H1 (cell line): ENCODE measurements at regions not wholly inside any gene's neighbourhood (a gene's known extent, or its start where the extent isn't known, plus 50 kb on each side); places are given as distances from the start of the nearest gene placed in this dataset.
A peak's percentile ranks its signal among the peaks of the same experiment; 100 is the strongest.

Experiments used
- CTCF ChIA-PET: fragments of 300-600 bp; sonication (Branson Sonifier 250); formaldehyde crosslinking; loops from one replicate; lab custom pipeline; 2021; ENCODE audit not compliant: partially characterized antibody; lab: Charles Lee
- POLR2A ChIA-PET: fragments of 300-600 bp; sonication (Branson Sonifier 250); formaldehyde crosslinking; loops from one replicate; lab custom pipeline; 2021; ENCODE audit warnings: inconsistent platforms; ENCODE audit not compliant: partially characterized antibody; lab: Charles Lee
- DNase-seq, 2 experiments: peaks; one replicate each; pipeline versions ENCODE4 v3.0.0 to v3.0.0-alpha.2; 2010 to 2022; ENCODE audit warnings: low spot score in 2 of 2, low read depth in 1 of 2, mixed read lengths in 1 of 2
- FAIRE-seq: peaks from 2 replicates; lab custom pipeline; 2011; peaks lifted over from hg19 to GRCh38; lab: Jason Lieb, UNC
- H2AFZ ChIP-seq: 2 replicates; pipeline ENCODE4 v1.8.1; 2012; ENCODE audit warnings: low read length, inconsistent platforms
- H2AK5ac ChIP-seq: 2 replicates; pipeline ENCODE4 v1.6.1; 2013; ENCODE audit warnings: low read depth, low read length
- H2BK120ac ChIP-seq: replicated peaks from 2 replicates; pipeline ENCODE3; 2013; ENCODE audit warnings: low read depth, low read length, inconsistent platforms
- H2BK12ac ChIP-seq: 2 replicates; pipeline ENCODE4 v1.6.1; 2013; ENCODE audit warnings: low read depth, low read length
- H2BK15ac ChIP-seq: 2 replicates; pipeline ENCODE4 v1.6.1; 2013; ENCODE audit warnings: low read length
- H2BK20ac ChIP-seq: 2 replicates; pipeline ENCODE4 v1.6.1; 2013; ENCODE audit warnings: low read length
- H2BK5ac ChIP-seq: 2 replicates; pipeline ENCODE4 v1.6.1; 2013; ENCODE audit warnings: low read depth, low read length
- H3K14ac ChIP-seq: 2 replicates; pipeline ENCODE4 v1.6.1; 2013; ENCODE audit warnings: inconsistent platforms; ENCODE audit not compliant: insufficient read length
- H3K18ac ChIP-seq: 2 replicates; pipeline ENCODE4 v1.6.1; 2013; ENCODE audit warnings: low read length; ENCODE audit errors: extremely low read depth
- H3K23ac ChIP-seq: 2 replicates; pipeline ENCODE4 v1.6.1; 2013; ENCODE audit warnings: inconsistent platforms; ENCODE audit not compliant: insufficient read length
- H3K23me2 ChIP-seq: 2 replicates; pipeline ENCODE4 v1.6.1; 2013; ENCODE audit warnings: low read depth, low read length
- H3K27ac ChIP-seq: 2 replicates; pipeline ENCODE4 v1.6.1; 2011; ENCODE audit warnings: low read depth, low read length, inconsistent platforms
- H3K27me3 ChIP-seq, 4 experiments: replicated peaks in 1 of 4; 1 replicate in 1 of 4; 2 replicates in 3 of 4; pipeline versions ENCODE4 v1.6.1 to v1.8.1; 2011 to 2013; ENCODE audit warnings: low read length in 3 of 4, mild to moderate bottlenecking in 3 of 4, inconsistent platforms in 2 of 4, mixed read lengths in 2 of 4, moderate library complexity in 1 of 4; ENCODE audit not compliant: control insufficient read depth in 3 of 4, insufficient read depth in 3 of 4; ENCODE audit errors: extremely low read depth in 1 of 4
- H3K36me3 ChIP-seq, 4 experiments: 2 replicates each; pipeline versions ENCODE4 v1.6.1 to v1.8.1; 2011 to 2013; ENCODE audit warnings: mild to moderate bottlenecking in 4 of 4, low read length in 3 of 4, moderate library complexity in 2 of 4, control low read depth in 1 of 4, inconsistent platforms in 1 of 4; ENCODE audit not compliant: insufficient read depth in 4 of 4, control insufficient read depth in 2 of 4
- H3K4ac ChIP-seq: replicated peaks from 2 replicates; pipeline ENCODE3; 2013; ENCODE audit warnings: low read length, low read depth, mixed read lengths, inconsistent platforms; ENCODE audit not compliant: insufficient read length
- H3K4me1 ChIP-seq, 4 experiments: replicated peaks in 1 of 4; 1 replicate in 1 of 4; 2 replicates in 3 of 4; pipeline versions ENCODE4 v1.6.1 to v1.8.1; 2011 to 2013; ENCODE audit warnings: low read length in 3 of 4, inconsistent platforms in 2 of 4, mixed read lengths in 1 of 4; ENCODE audit not compliant: insufficient read depth in 4 of 4, control insufficient read depth in 3 of 4
- H3K4me2 ChIP-seq, 2 experiments: 2 replicates each; pipeline versions ENCODE4 v1.6.1 to v1.8.1; 2011 to 2013; ENCODE audit warnings: low read depth in 2 of 2, low read length in 2 of 2, control low read depth in 1 of 2, inconsistent platforms in 1 of 2, mild to moderate bottlenecking in 1 of 2; ENCODE audit not compliant: insufficient read depth in 1 of 2
- H3K4me3 ChIP-seq, 4 experiments: fragments of 200-600, 300-600 bp in 1 of 4; sonication (generic), shearing (Covaris generic), sonication (Bioruptor Twin) in 1 of 4; 2 replicates each; pipeline versions ENCODE4 v1.5.1 to v1.8.1; 2011 to 2016; ENCODE audit warnings: low read length in 4 of 4, low read depth in 3 of 4, control low read depth in 2 of 4, inconsistent platforms in 2 of 4, mild to moderate bottlenecking in 2 of 4, mixed read lengths in 1 of 4, moderate library complexity in 1 of 4; ENCODE audit not compliant: insufficient read depth in 2 of 4; ENCODE audit errors: extremely low read depth in 1 of 4
- H3K56ac ChIP-seq: replicated peaks from 2 replicates; pipeline ENCODE3; 2013; ENCODE audit warnings: low read depth, mild to moderate bottlenecking, mixed read lengths, low read length, inconsistent platforms; ENCODE audit not compliant: insufficient read length
- H3K79me1 ChIP-seq: 2 replicates; pipeline ENCODE4 v1.6.1; 2013; ENCODE audit warnings: low read depth, low read length, control low read depth
- H3K79me2 ChIP-seq, 2 experiments: 2 replicates each; pipeline versions ENCODE4 v1.6.1 to v1.8.1; 2012 to 2013; ENCODE audit warnings: low read length in 2 of 2, mild to moderate bottlenecking in 2 of 2, inconsistent platforms in 1 of 2; ENCODE audit not compliant: insufficient read depth in 2 of 2, control insufficient read depth in 1 of 2
- H3K9ac ChIP-seq, 4 experiments: replicated peaks in 1 of 4; 1 replicate in 1 of 4; 2 replicates in 3 of 4; pipeline versions ENCODE4 v1.6.1 to v1.8.1; 2011 to 2013; ENCODE audit warnings: low read depth in 3 of 4, low read length in 3 of 4, control low read depth in 2 of 4, mild to moderate bottlenecking in 2 of 4, moderate library complexity in 2 of 4, inconsistent platforms in 1 of 4; ENCODE audit errors: extremely low read depth in 1 of 4
- H3K9me3 ChIP-seq, 2 experiments: 2 replicates each; pipeline versions ENCODE4 v1.6.1 to v1.8.1; 2012 to 2013; ENCODE audit warnings: mild to moderate bottlenecking in 2 of 2, moderate library complexity in 2 of 2, control low read depth in 1 of 2, inconsistent platforms in 1 of 2, low read depth in 1 of 2, low read length in 1 of 2, mixed read lengths in 1 of 2; ENCODE audit not compliant: insufficient read depth in 2 of 2
- H4K20me1 ChIP-seq, 2 experiments: replicated peaks in 1 of 2; 2 replicates each; pipeline versions ENCODE3 to v1.8.1; 2011 to 2013; ENCODE audit warnings: inconsistent platforms in 2 of 2, low read length in 2 of 2, mild to moderate bottlenecking in 1 of 2; ENCODE audit not compliant: insufficient read depth in 2 of 2, control insufficient read depth in 1 of 2
- H4K5ac ChIP-seq: 2 replicates; pipeline ENCODE4 v1.6.1; 2013; ENCODE audit warnings: low read length, low read depth, mixed read lengths, inconsistent platforms; ENCODE audit not compliant: insufficient read length
- H4K8ac ChIP-seq: 2 replicates; pipeline ENCODE4 v1.8.0; 2013; ENCODE audit warnings: mild to moderate bottlenecking, moderate library complexity, low read length, inconsistent platforms; ENCODE audit not compliant: insufficient read depth; ENCODE audit errors: extremely low read depth
- H4K91ac ChIP-seq: replicated peaks from 2 replicates; pipeline ENCODE3; 2013; ENCODE audit warnings: low read length, mixed read lengths, inconsistent platforms; ENCODE audit not compliant: insufficient read length
- CEBPB ChIP-seq: IDR thresholded peaks from 2 replicates; pipeline ENCODE4 v1.6.1; 2012; ENCODE audit warnings: low read depth, low read length
- HDAC6 ChIP-seq: IDR thresholded peaks from one replicate; pipeline ENCODE4 v1.7.1; 2012; ENCODE audit warnings: low read depth, mild to moderate bottlenecking, inconsistent platforms, low read length, moderate library complexity
- MAX ChIP-seq: IDR thresholded peaks from 2 replicates; pipeline ENCODE4 v1.6.1; 2012; ENCODE audit warnings: inconsistent platforms
- POLR2AphosphoS5 ChIP-seq: IDR thresholded peaks from 2 replicates; pipeline ENCODE4 v1.6.1; 2011; ENCODE audit warnings: low read depth, low read length
- RAD21 ChIP-seq, 2 experiments: IDR thresholded peaks in 1 of 2; conservative IDR thresholded peaks in 1 of 2; 2 replicates each; pipeline ENCODE4 v1.6.1; 2011; ENCODE audit warnings: low read depth in 2 of 2, low read length in 2 of 2, improper control_type of control experiment in 1 of 2, inconsistent platforms in 1 of 2, mild to moderate bottlenecking in 1 of 2, moderate library complexity in 1 of 2
- RXRA ChIP-seq: IDR thresholded peaks from 2 replicates; pipeline ENCODE4 v1.6.1; 2011; ENCODE audit warnings: low read depth, mild to moderate bottlenecking, low read length, moderate library complexity; ENCODE audit not compliant: insufficient read depth
- SP2 ChIP-seq: IDR thresholded peaks from 2 replicates; pipeline ENCODE4 v1.6.1; 2012; ENCODE audit warnings: mild to moderate bottlenecking, low read length, inconsistent platforms
- SP4 ChIP-seq: IDR thresholded peaks from 2 replicates; pipeline ENCODE4 v1.6.1; 2012; ENCODE audit warnings: low read length, inconsistent platforms
- SUZ12 ChIP-seq: fragments of 200-600 bp; sonication (generic); IDR thresholded peaks from 2 replicates; pipeline ENCODE4 v1.6.1; 2012; ENCODE audit warnings: mild to moderate bottlenecking, inconsistent platforms, low read length, moderate library complexity, mixed read lengths
- TCF12 ChIP-seq: IDR thresholded peaks from 2 replicates; pipeline ENCODE4 v1.6.1; 2011; ENCODE audit warnings: low read depth, mild to moderate bottlenecking, low read length
- USF2 ChIP-seq: IDR thresholded peaks from 2 replicates; pipeline ENCODE4 v1.6.1; 2011; ENCODE audit warnings: low read length, improper control_type of control experiment
- ZNF274 ChIP-seq: IDR thresholded peaks from 2 replicates; pipeline ENCODE4 v1.7.0; 2012; ENCODE audit warnings: low read length, borderline replicate concordance; ENCODE audit errors: extremely low read depth
- WGBS, 2 experiments: shearing (Covaris generic) in 1 of 2; methylation state at CpG; one replicate each; pipeline versions ENCODE4 v1.1.6 to v1.1.7; 2013 to 2015; ENCODE audit warnings: low lambda C conversion rate in 2 of 2, mixed read lengths in 2 of 2, inconsistent platforms in 1 of 2, low coverage in 1 of 2, missing lambda C conversion rate in 1 of 2; ENCODE audit not compliant: insufficient replicate concordance in 2 of 2, insufficient coverage in 1 of 2, insufficient read length in 1 of 2; ENCODE audit errors: extremely low coverage in 1 of 2, missing lambda C conversion rate in 1 of 2; 5-methylcytosine and 5-hydroxymethylcytosine counted together

- no peak overlapping the region for H2BK12ac ChIP-seq
- TF ChIP-seq SP2 = no peak
- TF ChIP-seq CEBPB = no peak
- TF ChIP-seq SP4 = no peak
- TF ChIP-seq USF2 = no peak
- TF ChIP-seq ZNF274 = no peak
- TF ChIP-seq TCF12 = no peak
- no peak for TF ChIP-seq RXRA
- TF ChIP-seq RAD21 (IDR thresholded peaks at IDR 0.05 in 1 of 2, conservative IDR thresholded peaks at IDR 0.05 in 1 of 2; ENCODE audit: low read depth in 2 of 2, low read length in 2 of 2) = no peak
- no peak for TF ChIP-seq SUZ12
- TF ChIP-seq HDAC6 = no peak
- TF ChIP-seq MAX = no peak
- TF ChIP-seq POLR2AphosphoS5 = no peak
- H3K4me2 ChIP-seq = no peak overlapping the region
- peaks cover 5% of the 10 kb centered on the region; the same call in 1 of the 2 replicates for H3K23me2 ChIP-seq
- peaks cover 4 to 7% of the 10 kb centered on the region in 2 experiments; a peak in 3 of 4 replicates for H3K9me3 ChIP-seq
- no peak overlapping the region for H4K8ac ChIP-seq
- H3K27ac ChIP-seq = no peak overlapping the region
- H3K36me3 ChIP-seq = no peaks in the 10 kb centered on the region; a peak in 1 of 8 replicates
- H2BK120ac ChIP-seq = no peak overlapping the region
- H3K4me3 ChIP-seq = no peak overlapping the region
- 89 to 100% methylated on average over 7 to 8 of the region's 8 CpGs for WGBS, 2 experiments
- no peak overlapping the region for H4K5ac ChIP-seq
- H3K23ac ChIP-seq = no peak overlapping the region
- peak overlapping the region; percentile 93 for H3K56ac ChIP-seq
- DNase-seq = no peak
- no peak overlapping the region for H2AFZ ChIP-seq
- peaks cover 0 to 4% of the 10 kb centered on the region in 2 experiments for H4K20me1 ChIP-seq
- H3K18ac ChIP-seq = no peak overlapping the region
- H2BK15ac ChIP-seq = no peak overlapping the region
- no peaks in the 10 kb centered on the region for H3K4me1 ChIP-seq
- no peak for FAIRE-seq
- H2BK5ac ChIP-seq = no peak overlapping the region
- no peak overlapping the region for H2BK20ac ChIP-seq
- no peak overlapping the region; the same call in 1 of the 2 replicates for H2AK5ac ChIP-seq
- no peaks in the 10 kb centered on the region for H3K27me3 ChIP-seq
- no peak overlapping the region for H3K14ac ChIP-seq
- peak overlapping the region; percentile 79 for H3K4ac ChIP-seq
- ChIA-PET CTCF (interaction anchor here (1.5 kb wide), 1 partner anchor 220 kb away, joined by 3 read pairs; no protein-coding TSS in a partner anchor), POLR2A (no interaction called here)
- H3K79me2 ChIP-seq = peaks cover 0 to 3% of the 10 kb centered on the region in 2 experiments; a peak in 1 of 4 replicates
- H3K9ac ChIP-seq = peak overlapping the region in 1 of 4 experiments; percentile 21; a peak in 1 of 7 replicates
- peak overlapping the region; percentile 66 for H4K91ac ChIP-seq
- H3K79me1 ChIP-seq = no peaks in the 10 kb centered on the region; the same call in 1 of the 2 replicates
Observed at GRCh38 chr10:118485641-118486040, 109.8 kb downstream of the PRLHR start.
